HepG2 (cell line): ENCODE measurements at regions not wholly inside any gene's neighbourhood (a gene's known extent, or its start where the extent isn't known, plus 50 kb on each side); places are given as distances from the start of the nearest gene placed in this dataset.
"Not testable (repeated sequence)": the region's sequence is repeated elsewhere in the genome, so short reads cannot be mapped to it uniquely, and the experiment has no call there.

Experiments used
- ATAC-seq: fragments of 200-7000 bp; cut with Tn5 transposase; 3 replicates; pipeline ENCODE4 v1.9.1; 2020; ENCODE audit warnings: mild to moderate bottlenecking, moderate library complexity
- BruUV-seq: library from RNA; stranded (reverse); fragments of 400-500 nt; replicated peaks from 2 replicates; lab custom pipeline; 2021; lab: Mats Ljungman, UMichigan
- CTCF ChIA-PET: fragments of 300-600 bp; formaldehyde crosslinking; extraction: SDS; loops from one replicate; lab custom pipeline; 2021; ENCODE audit warnings: low total read pairs, inconsistent platforms, low intra/inter-chr PET ratio; lab: Yijun Ruan, JAX
- POLR2A ChIA-PET: fragments of 350-600 bp; sonication (Branson Sonifier 250); formaldehyde crosslinking; loops from one replicate; lab custom pipeline; 2020; ENCODE audit warnings: antibody characterized with exemption, inconsistent platforms; lab: Yijun Ruan, JAX
- DNase-seq: peaks from one replicate; pipeline ENCODE4 v3.0.0-alpha.2; 2015; ENCODE audit warnings: low spot score
- FAIRE-seq: peaks from 3 replicates; lab custom pipeline; 2011; peaks lifted over from hg19 to GRCh38; lab: Jason Lieb, UNC
- H2AFZ ChIP-seq: one replicate; pipeline ENCODE4 v1.6.1; 2011; ENCODE audit warnings: low read length, inconsistent platforms
- H3K27ac ChIP-seq: fragments of 300-600 bp; 3 replicates; pipeline ENCODE4 v1.8.0; 2011; ENCODE audit warnings: mixed run types, mild to moderate bottlenecking, mixed read lengths, low read length, inconsistent platforms; ENCODE audit not compliant: insufficient read depth; ENCODE audit errors: extremely low read length
- H3K27me3 ChIP-seq, 2 experiments: fragments of 200-600 bp in 1 of 2; 2 replicates in 1 of 2; 3 replicates in 1 of 2; pipeline versions ENCODE4 v1.6.0 to v1.8.0; 2011; ENCODE audit warnings: low read length in 2 of 2, mild to moderate bottlenecking in 2 of 2, moderate library complexity in 2 of 2, inconsistent platforms in 1 of 2; ENCODE audit not compliant: insufficient read depth in 2 of 2, control insufficient read depth in 1 of 2
- H3K36me3 ChIP-seq, 2 experiments: fragments of 200-600 bp in 1 of 2; replicated peaks in 1 of 2; 2 replicates in 1 of 2; 3 replicates in 1 of 2; pipeline versions ENCODE4 v1.5.1 to v1.8.0; 2011; ENCODE audit warnings: low read length in 2 of 2, inconsistent platforms in 1 of 2; ENCODE audit not compliant: insufficient read depth in 2 of 2, control insufficient read depth in 1 of 2
- H3K4me1 ChIP-seq: 2 replicates; pipeline ENCODE4 v1.5.1; 2012; ENCODE audit warnings: low read length, inconsistent platforms; ENCODE audit not compliant: insufficient read depth
- H3K4me2 ChIP-seq: 2 replicates; pipeline ENCODE4 v1.6.0; 2011; ENCODE audit warnings: low read depth, low read length, inconsistent platforms
- H3K4me3 ChIP-seq, 3 experiments: fragments of 200-600 bp in 1 of 3; sonication (generic), shearing (Covaris generic) in 1 of 3; replicated peaks in 1 of 3; 2 replicates each; pipeline ENCODE4 v1.5.1; 2011 to 2016; ENCODE audit warnings: low read length in 3 of 3, inconsistent platforms in 2 of 3, low read depth in 2 of 3, mild to moderate bottlenecking in 2 of 3, control low read depth in 1 of 3, mixed read lengths in 1 of 3; ENCODE audit not compliant: insufficient read depth in 1 of 3
- H3K79me2 ChIP-seq: one replicate; pipeline ENCODE4 v1.6.1; 2011; ENCODE audit warnings: low read length, inconsistent platforms; ENCODE audit not compliant: insufficient read depth
- H3K9ac ChIP-seq: 2 replicates; pipeline ENCODE4 v1.6.0; 2011; ENCODE audit warnings: mild to moderate bottlenecking, low read depth, low read length, inconsistent platforms; ENCODE audit not compliant: insufficient read depth
- H3K9me3 ChIP-seq: 2 replicates; pipeline ENCODE4 v1.5.1; 2012; ENCODE audit warnings: mild to moderate bottlenecking, low read length
- H4K20me1 ChIP-seq: 2 replicates; pipeline ENCODE4 v1.6.0; 2011; ENCODE audit warnings: inconsistent platforms, mild to moderate bottlenecking, low read length, moderate library complexity; ENCODE audit not compliant: insufficient read depth
- CAMTA2 ChIP-seq: sonication (generic); formaldehyde crosslinking; IDR thresholded peaks from 2 replicates; pipeline ENCODE4 v1.4.0; 2020; ENCODE audit warnings: mild to moderate bottlenecking, missing genetic modification reagents, borderline replicate concordance
- DPF2 ChIP-seq: sonication (generic); formaldehyde crosslinking; IDR thresholded peaks from 2 replicates; pipeline ENCODE4 v1.4.0; 2020; ENCODE audit warnings: mild to moderate bottlenecking, low read depth, missing genetic modification reagents, borderline replicate concordance
- PPARG ChIP-seq: conservative IDR thresholded peaks from 2 replicates; pipeline ENCODE4 v1.6.1; 2016; ENCODE audit warnings: missing biosample characterization, missing genetic modification reagents
- ZNF501 ChIP-seq: sonication (generic); formaldehyde crosslinking; IDR thresholded peaks from 2 replicates; pipeline ENCODE4 v1.5.1; 2020; ENCODE audit warnings: mild to moderate bottlenecking, moderate library complexity, missing genetic modification reagents
- ZNF776 ChIP-seq: sonication (generic); formaldehyde crosslinking; IDR thresholded peaks from 2 replicates; pipeline ENCODE4 v1.4.0; 2020; ENCODE audit warnings: mild to moderate bottlenecking, missing genetic modification reagents
- WGBS: methylation state at CpG from one replicate; pipeline ENCODE4 v1.1.6; 2017; ENCODE audit warnings: low lambda C conversion rate; 5-methylcytosine and 5-hydroxymethylcytosine counted together
- in situ Hi-C: cut with HindIII; loops from 2 replicates; pipeline ENCODE4 v1.10.0; 2017; ENCODE audit warnings: low pct_unique_long_range_greater_than_20kb; ENCODE audit not compliant: extremely low pct_ligation_motif_present
- intact Hi-C: fragments of 100-400 bp; cut with micrococcal nuclease; formaldehyde crosslinking; loops from one replicate; pipeline ENCODE4 v1.10.0; 2022; ENCODE audit not compliant: unreplicated experiment
- TF ChIP-seq, protein P1 (sequence below): sonication (generic); formaldehyde crosslinking; IDR thresholded peaks from 2 replicates; pipeline ENCODE4 v1.8.0; 2022; ENCODE audit warnings: mild to moderate bottlenecking, missing genetic modification reagents, moderate library complexity

DNA sequence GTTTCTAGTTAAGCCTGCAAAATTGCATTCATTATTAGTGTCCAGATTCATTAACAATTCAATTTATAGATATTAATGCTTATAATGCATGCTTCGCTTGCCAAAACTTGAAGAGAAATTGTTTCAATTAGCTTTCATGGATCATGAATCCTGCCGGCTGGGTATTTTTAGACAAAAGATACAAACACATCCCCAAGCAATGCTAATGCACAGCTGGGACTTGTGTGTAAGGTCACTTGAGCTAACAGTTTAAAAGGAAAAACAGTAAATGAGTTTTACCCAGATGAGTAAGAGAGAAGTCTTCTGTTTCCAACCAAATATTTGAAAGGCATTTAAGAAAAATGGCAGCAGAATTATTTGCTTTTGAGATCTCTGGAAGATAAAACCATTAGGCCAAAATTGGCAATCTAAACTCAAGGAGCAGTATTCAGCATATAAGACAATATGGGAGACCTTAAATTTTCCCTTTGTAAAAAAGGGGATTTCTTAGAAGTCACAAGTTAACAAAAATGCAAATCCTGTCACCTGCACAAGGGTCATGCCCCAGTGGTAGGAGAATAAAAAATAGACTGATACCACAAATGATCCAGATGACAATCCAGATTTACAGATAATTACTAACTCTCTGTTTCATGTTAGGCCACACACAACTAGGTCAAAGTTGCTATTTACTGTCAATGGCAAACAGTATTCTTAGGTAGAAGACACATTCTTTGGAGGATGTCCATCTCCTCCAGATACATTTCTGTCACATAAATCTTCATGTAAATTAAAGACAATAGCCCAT, 418.4 kb upstream of the PMFBP1 start:
- intact Hi-C loops: no loop called here
- no peak overlapping the region for H3K4me2 ChIP-seq
- no peak for ATAC-seq
- CTCF ChIA-PET: no interaction called here
- H2AFZ ChIP-seq: no peak overlapping the region
- no peaks in the 10 kb centered on the region for H4K20me1 ChIP-seq
- no peaks in the 10 kb centered on the region for H3K9me3 ChIP-seq
- H3K36me3 ChIP-seq: no peaks in the 10 kb centered on the region
- BruUV-seq: no TSS peak
- TF ChIP-seq CAMTA2 (CRISPR knock-in tag) (no peak), DPF2 (CRISPR knock-in tag) (no peak), PPARG (peak; percentile 54; the same call in 1 of the 2 replicates), ZNF501 (CRISPR knock-in tag) (no peak)
- TF ChIP-seq, protein P1, sequence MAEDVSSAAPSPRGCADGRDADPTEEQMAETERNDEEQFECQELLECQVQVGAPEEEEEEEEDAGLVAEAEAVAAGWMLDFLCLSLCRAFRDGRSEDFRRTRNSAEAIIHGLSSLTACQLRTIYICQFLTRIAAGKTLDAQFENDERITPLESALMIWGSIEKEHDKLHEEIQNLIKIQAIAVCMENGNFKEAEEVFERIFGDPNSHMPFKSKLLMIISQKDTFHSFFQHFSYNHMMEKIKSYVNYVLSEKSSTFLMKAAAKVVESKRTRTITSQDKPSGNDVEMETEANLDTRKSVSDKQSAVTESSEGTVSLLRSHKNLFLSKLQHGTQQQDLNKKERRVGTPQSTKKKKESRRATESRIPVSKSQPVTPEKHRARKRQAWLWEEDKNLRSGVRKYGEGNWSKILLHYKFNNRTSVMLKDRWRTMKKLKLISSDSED (CRISPR knock-in tag): no peak
- H3K79me2 ChIP-seq: no peaks in the 10 kb centered on the region
- no peaks in the 10 kb centered on the region for H3K27me3 ChIP-seq
- DNase-seq: no peak
- POLR2A ChIA-PET: no interaction called here
- H3K4me1 ChIP-seq: peaks cover 11% of the 10 kb centered on the region; the same call in 1 of the 2 replicates
- FAIRE-seq: no peak
- in situ Hi-C loops: no loop called here
- H3K27ac ChIP-seq: no peak overlapping the region
- WGBS: 96% methylated on average over 2 of the region's 2 CpGs
- no peak overlapping the region for H3K9ac ChIP-seq
- H3K4me3 ChIP-seq: no peak overlapping the region

DNA sequence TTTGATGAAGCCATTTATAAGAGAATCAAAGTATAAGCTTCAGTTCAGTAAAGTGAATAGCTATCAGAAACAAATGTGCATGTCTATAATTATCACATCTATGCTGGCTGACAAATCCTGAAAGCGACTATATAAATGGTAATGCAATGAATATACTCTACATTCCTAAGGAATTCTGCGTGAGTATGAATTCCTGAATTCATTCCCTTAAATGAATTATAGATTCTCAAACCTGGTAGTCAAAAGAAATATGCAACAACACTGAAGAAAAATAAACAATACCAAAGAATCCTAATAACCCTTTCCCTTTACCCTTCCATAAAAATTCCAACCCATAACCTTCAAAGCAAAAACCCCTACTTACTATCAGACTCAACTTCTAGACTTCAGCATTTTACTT, 416.6 kb upstream of the PMFBP1 start:
- no peak overlapping the region for H3K4me3 ChIP-seq
- no peak overlapping the region for H3K4me2 ChIP-seq
- peaks cover 11% of the 10 kb centered on the region; the same call in 1 of the 2 replicates for H3K4me1 ChIP-seq
- no peak overlapping the region for H2AFZ ChIP-seq
- ATAC-seq: no peak
- ChIA-PET POLR2A (no interaction called here), CTCF (no interaction called here)
- no peaks in the 10 kb centered on the region for H3K9me3 ChIP-seq
- H4K20me1 ChIP-seq: no peaks in the 10 kb centered on the region
- intact Hi-C loops: no loop called here
- no peaks in the 10 kb centered on the region for H3K79me2 ChIP-seq
- no peaks in the 10 kb centered on the region for H3K27me3 ChIP-seq
- H3K27ac ChIP-seq: no peak overlapping the region
- BruUV-seq: no TSS peak
- WGBS: 100% methylated on average over 2 of the region's 2 CpGs
- H3K9ac ChIP-seq: no peak overlapping the region
- H3K36me3 ChIP-seq: no peaks in the 10 kb centered on the region
- in situ Hi-C loops: no loop called here
- FAIRE-seq: no peak
- no peak for DNase-seq
- no peak for TF ChIP-seq ZNF776

DNA sequence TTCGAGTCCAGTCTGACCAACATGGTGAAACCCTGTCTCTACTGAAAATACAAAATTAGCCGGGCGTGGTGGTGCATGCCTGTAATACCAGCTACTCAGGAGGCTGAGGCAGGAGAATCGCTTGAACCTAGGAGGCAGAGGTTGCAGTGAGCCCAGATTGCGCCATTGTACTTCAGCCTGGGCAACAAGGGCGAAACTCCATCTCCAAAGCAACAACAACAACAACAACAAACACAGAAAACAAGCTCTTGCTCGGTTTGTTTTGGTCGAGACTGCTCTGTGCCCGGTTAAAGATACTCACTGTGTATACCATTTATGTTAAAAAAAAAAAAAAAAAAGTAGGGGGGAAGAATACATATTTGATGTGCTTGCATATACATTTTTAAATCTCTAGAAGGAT, 406.1 kb upstream of the PMFBP1 start:
- CTCF ChIA-PET, H3K27me3 ChIP-seq, intact Hi-C loops, H3K4me3 ChIP-seq, H3K36me3 ChIP-seq, FAIRE-seq, in situ Hi-C loops, H3K9ac ChIP-seq, POLR2A ChIA-PET, H4K20me1 ChIP-seq, H3K79me2 ChIP-seq, DNase-seq, BruUV-seq, H3K4me2 ChIP-seq, H3K9me3 ChIP-seq, H3K4me1 ChIP-seq, H2AFZ ChIP-seq, ATAC-seq, H3K27ac ChIP-seq: not testable (repeated sequence)
- 95% methylated on average over 9 of the region's 9 CpGs for WGBS
